Naive thymus-derived CD4-positive, alpha-beta T cell (primary cell): ENCODE measurements at regions not wholly inside any gene's neighbourhood (a gene's known extent, or its start where the extent isn't known, plus 50 kb on each side); places are given as distances from the start of the nearest gene placed in this dataset.
"Not testable (repeated sequence)": the region's sequence is repeated elsewhere in the genome, so short reads cannot be mapped to it uniquely, and the experiment has no call there.

Source experiments
- ATAC-seq: fragments of 150-1000 bp; cut with Tn5 transposase; 2 replicates; pipeline ENCODE4 v1.10.0; 2021; ENCODE audit warnings: mild to moderate bottlenecking, moderate library complexity
- CTCF ChIA-PET: fragments of 350-600 bp; sonication (Branson Sonifier 250); formaldehyde crosslinking; loops from one replicate; lab custom pipeline; 2021; ENCODE audit warnings: antibody characterized with exemption; lab: Charles Lee
- POLR2A ChIA-PET: fragments of 350-600 bp; sonication (Branson Sonifier 250); formaldehyde crosslinking; loops from one replicate; lab custom pipeline; 2021; ENCODE audit warnings: antibody characterized with exemption, inconsistent platforms; lab: Charles Lee
- DNase-seq, 9 donors: peaks; one replicate each; pipeline versions ENCODE4 v3.0.0 to v3.0.0-alpha.2; 2020 to 2022; ENCODE audit warnings: mixed read lengths in 1 of 9
- H3K27ac ChIP-seq: one replicate; pipeline ENCODE4 v1.7.0; 2013; ENCODE audit warnings: mild to moderate bottlenecking, low read depth, low read length, moderate library complexity
- H3K27me3 ChIP-seq, 2 donors: one replicate each; pipeline ENCODE4 v1.7.0; 2013; ENCODE audit warnings: low read length in 2 of 2, mild to moderate bottlenecking in 2 of 2, moderate library complexity in 2 of 2; ENCODE audit not compliant: control insufficient read depth in 2 of 2, insufficient read depth in 2 of 2
- H3K36me3 ChIP-seq, 3 experiments: 1 replicate in 2 of 3; 2 replicates in 1 of 3; pipeline ENCODE4 v1.7.0; 2013; ENCODE audit warnings: low read length in 3 of 3, mild to moderate bottlenecking in 3 of 3, moderate library complexity in 1 of 3; ENCODE audit not compliant: insufficient read depth in 3 of 3, control insufficient read depth in 2 of 3
- H3K4me1 ChIP-seq, 2 donors: one replicate each; pipeline ENCODE4 v1.7.0; 2013; ENCODE audit warnings: low read length in 2 of 2, mild to moderate bottlenecking in 2 of 2, moderate library complexity in 1 of 2; ENCODE audit not compliant: control insufficient read depth in 2 of 2, insufficient read depth in 2 of 2
- H3K4me3 ChIP-seq: 2 replicates; pipeline ENCODE4 v1.7.0; 2013; ENCODE audit warnings: mild to moderate bottlenecking, low read length
- H3K9me3 ChIP-seq, 3 experiments: 1 replicate in 2 of 3; 2 replicates in 1 of 3; pipeline ENCODE4 v1.7.0; 2013; ENCODE audit warnings: low read length in 3 of 3; ENCODE audit not compliant: control insufficient read depth in 2 of 3
- H3K27ac Mint-ChIP-seq, 9 donors: one replicate each; pipeline ENCODE4 v1.8.0; 2020 to 2022; ENCODE audit warnings: mixed read lengths in 9 of 9, mild to moderate bottlenecking in 8 of 9, moderate library complexity in 5 of 9, inconsistent platforms in 2 of 9
- H3K27me3 Mint-ChIP-seq, 5 donors: one replicate each; pipeline ENCODE4 v1.8.0; 2021 to 2022; ENCODE audit warnings: mixed read lengths in 5 of 5, mild to moderate bottlenecking in 1 of 5
- H3K36me3 Mint-ChIP-seq, 5 donors: one replicate each; pipeline ENCODE4 v1.8.0; 2020 to 2022; ENCODE audit warnings: mixed read lengths in 5 of 5, mild to moderate bottlenecking in 3 of 5, inconsistent platforms in 1 of 5
- H3K4me1 Mint-ChIP-seq, 7 donors: one replicate each; pipeline ENCODE4 v1.8.0; 2020 to 2022; ENCODE audit warnings: mixed read lengths in 7 of 7, mild to moderate bottlenecking in 3 of 7, inconsistent platforms in 1 of 7
- H3K4me3 Mint-ChIP-seq, 10 donors: one replicate each; pipeline ENCODE4 v1.8.0; 2020 to 2022; ENCODE audit warnings: mild to moderate bottlenecking in 10 of 10, mixed read lengths in 10 of 10, moderate library complexity in 6 of 10, inconsistent platforms in 2 of 10
- H3K9me3 Mint-ChIP-seq, 11 donors: one replicate each; pipeline ENCODE4 v1.8.0; 2020 to 2022; ENCODE audit warnings: mixed read lengths in 11 of 11, mild to moderate bottlenecking in 4 of 11, inconsistent platforms in 1 of 11, moderate library complexity in 1 of 11
- intact Hi-C, 2 donors: fragments of 100-400 bp; cut with micrococcal nuclease; formaldehyde crosslinking; loops; one replicate each; pipeline ENCODE4 v1.15.1; 2023

DNA sequence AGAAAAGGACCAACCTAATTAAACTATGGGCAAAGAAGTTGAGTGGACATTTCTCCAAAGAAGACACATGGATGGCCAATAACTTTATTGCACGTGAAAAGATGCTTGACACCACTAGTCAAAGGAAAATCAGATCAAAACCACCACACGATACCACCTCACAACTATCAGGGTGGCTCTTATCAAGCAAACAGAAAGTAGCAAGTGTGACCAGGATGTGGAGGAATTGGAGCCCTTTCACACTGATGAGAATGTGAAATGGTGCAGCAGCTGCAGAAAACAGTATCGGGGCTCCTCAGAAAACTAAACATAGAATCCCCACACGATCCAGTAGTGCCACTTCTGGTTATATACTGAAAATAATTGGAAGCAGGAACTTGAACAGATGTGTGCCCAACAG lies 72.2 kb upstream of the ALKAL2 start:
- Mint-ChIP-seq H3K4me3 (no peak overlapping the region), H3K27ac (no peak overlapping the region), H3K4me1 (no peaks in the 10 kb centered on the region), H3K36me3 (peaks cover 0 to 6% (median 5%) of the 10 kb centered on the region in 5 donors), H3K9me3 (peaks cover 0 to 15% (median 4%) of the 10 kb centered on the region in 11 donors), H3K27me3 (peaks cover 14 to 44% (median 31%) of the 10 kb centered on the region in 5 donors)
- Histone ChIP-seq H3K27me3 (no peaks in the 10 kb centered on the region), H3K4me3 (no peak overlapping the region), H3K36me3 (no peaks in the 10 kb centered on the region), H3K4me1 (no peaks in the 10 kb centered on the region), H3K9me3 (peaks cover 0 to 23% (median 0%) of the 10 kb centered on the region in 3 experiments), H3K27ac (no peak overlapping the region)
- no peak for DNase-seq
- ChIA-PET POLR2A (no interaction called here), CTCF (no interaction called here)
- no peak for ATAC-seq
- intact Hi-C loops = no loop called here

DNA sequence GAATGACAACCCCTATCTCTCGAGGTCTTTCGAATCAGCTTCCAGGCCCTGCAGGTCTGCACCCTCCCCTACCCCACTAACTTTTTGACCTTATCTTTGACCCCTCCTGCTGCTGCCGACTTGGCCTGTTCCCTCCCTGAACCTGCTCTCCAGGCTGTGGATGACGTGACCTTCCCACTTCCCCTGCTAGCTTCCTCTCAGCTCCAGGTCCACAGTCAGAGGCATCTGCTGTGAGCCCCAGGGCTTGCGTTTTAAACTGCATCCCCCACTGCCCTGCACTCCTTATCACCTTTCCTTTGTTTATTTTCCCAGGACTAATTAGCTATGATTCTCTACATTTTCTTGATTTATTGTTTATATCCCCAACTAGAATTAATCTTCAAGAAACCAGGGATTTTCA lies 71.2 kb upstream of the ALKAL2 start:
- Histone ChIP-seq H3K4me1 (no peaks in the 10 kb centered on the region), H3K4me3 (no peak overlapping the region), H3K27me3 (no peaks in the 10 kb centered on the region), H3K27ac (no peak overlapping the region), H3K36me3 (no peaks in the 10 kb centered on the region), H3K9me3 (peaks cover 0 to 23% (median 0%) of the 10 kb centered on the region in 3 experiments)
- peaks cover 14 to 47% (median 34%) of the 10 kb centered on the region in 5 donors for H3K27me3 Mint-ChIP-seq
- ChIA-PET POLR2A (no interaction called here), CTCF (no interaction called here)
- no peak overlapping the region for H3K27ac Mint-ChIP-seq
- ATAC-seq (no peak), DNase-seq (no peak)
- intact Hi-C loops = no loop called here
- no peak overlapping the region for H3K4me3 Mint-ChIP-seq
- peaks cover 0 to 3% (median 3%) of the 10 kb centered on the region in 5 donors for H3K36me3 Mint-ChIP-seq
- no peaks in the 10 kb centered on the region for H3K4me1 Mint-ChIP-seq
- H3K9me3 Mint-ChIP-seq = peaks cover 0 to 12% (median 3%) of the 10 kb centered on the region in 11 donors

GRCh38 chr2:357811-358210 lies 69.9 kb upstream of the ALKAL2 start:
- POLR2A ChIA-PET = no interaction called here

GRCh38 chr2:356304-356703 lies 68.4 kb upstream of the ALKAL2 start:
- peaks cover 13 to 44% (median 26%) of the 10 kb centered on the region in 5 donors for H3K27me3 Mint-ChIP-seq
- POLR2A ChIA-PET, H3K9me3 ChIP-seq, H3K36me3 ChIP-seq, CTCF ChIA-PET, H3K27ac Mint-ChIP-seq, ATAC-seq, H3K4me1 Mint-ChIP-seq, H3K27me3 ChIP-seq, H3K4me3 ChIP-seq, H3K27ac ChIP-seq, DNase-seq, H3K4me1 ChIP-seq, intact Hi-C loops, H3K4me3 Mint-ChIP-seq, H3K36me3 Mint-ChIP-seq: not testable (repeated sequence)
- peaks cover 0 to 10% (median 0%) of the 10 kb centered on the region in 11 donors for H3K9me3 Mint-ChIP-seq

More at GRCh38 chr2:357811-358210, 69.9 kb upstream of the ALKAL2 start:
- intact Hi-C loops = no loop called here
- DNase-seq (no peak), ATAC-seq (no peak)
- Histone ChIP-seq H3K36me3 (no peaks in the 10 kb centered on the region), H3K27ac (no peak overlapping the region), H3K4me3 (no peak overlapping the region), H3K4me1 (no peaks in the 10 kb centered on the region), H3K27me3 (no peaks in the 10 kb centered on the region), H3K9me3 (peaks cover 0 to 22% (median 0%) of the 10 kb centered on the region in 3 experiments)
- H3K4me1 Mint-ChIP-seq = no peaks in the 10 kb centered on the region
- no peak overlapping the region for H3K27ac Mint-ChIP-seq
- H3K36me3 Mint-ChIP-seq = no peaks in the 10 kb centered on the region
- H3K4me3 Mint-ChIP-seq = no peak overlapping the region
- H3K9me3 Mint-ChIP-seq = peaks cover 0 to 10% (median 0%) of the 10 kb centered on the region in 11 donors
- CTCF ChIA-PET = no interaction called here
- H3K27me3 Mint-ChIP-seq = peaks cover 11 to 42% (median 26%) of the 10 kb centered on the region in 5 donors

GRCh38 chr2:355773-356172 lies 67.9 kb upstream of the ALKAL2 start:
- Histone ChIP-seq H3K36me3 (no peaks in the 10 kb centered on the region), H3K27ac (no peak overlapping the region), H3K4me1 (no peaks in the 10 kb centered on the region), H3K4me3 (no peak overlapping the region), H3K27me3 (no peaks in the 10 kb centered on the region), H3K9me3 (peaks cover 0 to 5% (median 0%) of the 10 kb centered on the region in 3 experiments)
- H3K27me3 Mint-ChIP-seq = peaks cover 13 to 50% (median 28%) of the 10 kb centered on the region in 5 donors
- no peak for ATAC-seq
- POLR2A ChIA-PET = no interaction called here
- no peaks in the 10 kb centered on the region for H3K36me3 Mint-ChIP-seq
- intact Hi-C loops = no loop called here
- peaks cover 0 to 10% (median 0%) of the 10 kb centered on the region in 11 donors for H3K9me3 Mint-ChIP-seq
- DNase-seq = no peak
- H3K4me3 Mint-ChIP-seq = no peak overlapping the region
- H3K4me1 Mint-ChIP-seq = no peaks in the 10 kb centered on the region
- CTCF ChIA-PET = interaction anchor here (0.6 kb wide), 1 partner anchor 236 kb away, joined by 4 read pairs; no protein-coding TSS in a partner anchor
- no peak overlapping the region for H3K27ac Mint-ChIP-seq

- no peaks in the 10 kb centered on the region for H3K4me1 Mint-ChIP-seq
- Histone ChIP-seq H3K9me3 (no peaks in the 10 kb centered on the region), H3K27ac (no peak overlapping the region), H3K27me3 (no peaks in the 10 kb centered on the region), H3K36me3 (no peaks in the 10 kb centered on the region), H3K4me3 (no peak overlapping the region), H3K4me1 (no peaks in the 10 kb centered on the region)
- ATAC-seq (no peak), DNase-seq (no peak)
- POLR2A ChIA-PET = no interaction called here
- no peak overlapping the region for H3K4me3 Mint-ChIP-seq
- intact Hi-C loops = no loop called here
- no peak overlapping the region for H3K27ac Mint-ChIP-seq
- no peaks in the 10 kb centered on the region for H3K36me3 Mint-ChIP-seq
- CTCF ChIA-PET = no interaction called here
- H3K9me3 Mint-ChIP-seq = no peaks in the 10 kb centered on the region
- peaks cover 5 to 50% (median 37%) of the 10 kb centered on the region in 5 donors for H3K27me3 Mint-ChIP-seq
These were observed 64.8 kb upstream of the ALKAL2 start for GRCh38 chr2:352696-353095.

DNA sequence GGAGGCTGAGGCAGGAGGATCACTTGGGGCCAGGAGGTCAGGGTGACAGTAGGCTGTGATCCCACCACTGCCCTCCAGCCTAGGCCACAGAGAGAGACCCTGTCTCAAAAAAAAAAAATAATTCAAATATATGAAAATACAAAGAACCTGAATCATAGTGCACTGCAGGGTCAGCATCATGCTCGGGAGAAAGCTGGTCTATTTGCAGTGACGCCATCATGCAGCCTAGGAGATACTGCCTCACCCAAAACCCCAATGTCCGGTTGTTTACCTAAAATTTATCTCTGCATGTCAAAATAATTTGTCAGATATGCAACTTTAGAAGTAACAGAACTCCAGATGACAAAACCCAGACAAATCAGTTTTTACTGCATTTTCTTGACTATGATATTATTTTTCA lies 61.5 kb upstream of the ALKAL2 start:
- H3K36me3 ChIP-seq = no peaks in the 10 kb centered on the region
- Mint-ChIP-seq H3K27me3 (peaks cover 24 to 52% (median 29%) of the 10 kb centered on the region in 5 donors), H3K4me3 (no peak overlapping the region), H3K27ac (no peak overlapping the region), H3K36me3 (no peaks in the 10 kb centered on the region), H3K4me1 (no peaks in the 10 kb centered on the region), H3K9me3 (no peaks in the 10 kb centered on the region)
- POLR2A ChIA-PET = no interaction called here
- H3K9me3 ChIP-seq = no peaks in the 10 kb centered on the region
- CTCF ChIA-PET = no interaction called here
- H3K4me1 ChIP-seq = no peaks in the 10 kb centered on the region
- no peak overlapping the region for H3K27ac ChIP-seq
- no peak for ATAC-seq
- H3K4me3 ChIP-seq = no peak overlapping the region
- intact Hi-C loops = no loop called here
- DNase-seq = no peak
- no peaks in the 10 kb centered on the region for H3K27me3 ChIP-seq
